WTC11 (cell line): ENCODE measurements at regions not wholly inside any gene's neighbourhood (a gene's known extent, or its start where the extent isn't known, plus 50 kb on each side); places are given as distances from the start of the nearest gene placed in this dataset.

ENCODE experiments used
- ATAC-seq: fragments of 200-7000 bp; cut with Tn5 transposase; 2 replicates; pipeline ENCODE4 v1.10.0; 2021; ENCODE audit warnings: mild to moderate bottlenecking, moderate library complexity
- CTCF ChIA-PET: fragments of 300-600 bp; sonication (Branson Sonifier 250); formaldehyde crosslinking; loops from one replicate; lab custom pipeline; 2021; ENCODE audit warnings: antibody characterized with exemption; lab: Charles Lee
- POLR2A ChIA-PET: fragments of 350-600 bp; sonication (Branson Sonifier 250); formaldehyde crosslinking; loops from one replicate; lab custom pipeline; 2021; ENCODE audit warnings: antibody characterized with exemption; lab: Charles Lee
- DNase-seq: peaks from one replicate; pipeline ENCODE4 v3.0.0; 2021; ENCODE audit warnings: low spot score
- H3K27ac Mint-ChIP-seq: 2 replicates; pipeline ENCODE4 v1.8.0; 2021; ENCODE audit warnings: mixed read lengths
- H3K27me3 Mint-ChIP-seq: 2 replicates; pipeline ENCODE4 v1.8.0; 2021; ENCODE audit warnings: low read depth, mild to moderate bottlenecking, moderate library complexity, mixed read lengths
- H3K36me3 Mint-ChIP-seq: 2 replicates; pipeline ENCODE4 v1.8.0; 2021; ENCODE audit warnings: mixed read lengths
- H3K4me1 Mint-ChIP-seq: 2 replicates; pipeline ENCODE4 v1.8.0; 2022; ENCODE audit warnings: mixed read lengths
- H3K4me3 Mint-ChIP-seq: 2 replicates; pipeline ENCODE4 v1.8.0; 2021; ENCODE audit warnings: mild to moderate bottlenecking, moderate library complexity, mixed read lengths
- H3K9me3 Mint-ChIP-seq: 2 replicates; pipeline ENCODE4 v1.8.0; 2021; ENCODE audit warnings: mixed read lengths
- AFF4 ChIP-seq: sonication (generic); formaldehyde crosslinking; IDR thresholded peaks from 2 replicates; pipeline ENCODE4 v1.8.1; 2023; ENCODE audit warnings: mild to moderate bottlenecking, missing genetic modification reagents, borderline replicate concordance
- AR ChIP-seq: fragments of 250-450 bp; sonication (Bioruptor Pico); IDR thresholded peaks from 2 replicates; pipeline ENCODE4 v1.9.0; 2021; ENCODE audit warnings: mild to moderate bottlenecking
- CREB1 ChIP-seq: sonication (generic); formaldehyde crosslinking; IDR thresholded peaks from 2 replicates; pipeline ENCODE4 v1.8.0; 2023; ENCODE audit warnings: mild to moderate bottlenecking, missing genetic modification reagents
- CREM ChIP-seq: sonication (generic); formaldehyde crosslinking; IDR thresholded peaks from 2 replicates; pipeline ENCODE4 v1.8.1; 2022; ENCODE audit warnings: mild to moderate bottlenecking, missing genetic modification reagents, moderate library complexity
- EMX1 ChIP-seq: fragments of 250-450 bp; sonication (Bioruptor Pico); IDR thresholded peaks from 2 replicates; pipeline ENCODE4 v1.8.0; 2021; ENCODE audit warnings: mild to moderate bottlenecking
- FOXP1 ChIP-seq: sonication (generic); formaldehyde crosslinking; IDR thresholded peaks from 2 replicates; pipeline ENCODE4 v1.8.0; 2022; ENCODE audit warnings: missing genetic modification reagents, mild to moderate bottlenecking, moderate library complexity, borderline replicate concordance
- JUN ChIP-seq: sonication (generic); formaldehyde crosslinking; IDR thresholded peaks from 2 replicates; pipeline ENCODE4 v1.8.0; 2023; ENCODE audit warnings: mild to moderate bottlenecking, missing genetic modification reagents
- KAT7 ChIP-seq: sonication (generic); formaldehyde crosslinking; IDR thresholded peaks from 2 replicates; pipeline ENCODE4 v1.8.1; 2023; ENCODE audit warnings: missing genetic modification reagents, mild to moderate bottlenecking, borderline replicate concordance
- MYBL2 ChIP-seq: sonication (generic); formaldehyde crosslinking; IDR thresholded peaks from 2 replicates; pipeline ENCODE4 v1.8.1; 2023; ENCODE audit warnings: mild to moderate bottlenecking, moderate library complexity, missing genetic modification reagents
- PRRX2 ChIP-seq: fragments of 250-450 bp; sonication (Bioruptor Pico); IDR thresholded peaks from 2 replicates; pipeline ENCODE4 v1.8.0; 2021; ENCODE audit warnings: mild to moderate bottlenecking
- RELA ChIP-seq: sonication (generic); formaldehyde crosslinking; IDR thresholded peaks from 2 replicates; pipeline ENCODE4 v1.8.1; 2022; ENCODE audit warnings: missing genetic modification reagents, mild to moderate bottlenecking, borderline replicate concordance
- SMAD4 ChIP-seq: sonication (generic); formaldehyde crosslinking; IDR thresholded peaks from 2 replicates; pipeline ENCODE4 v1.8.0; 2022; ENCODE audit warnings: mild to moderate bottlenecking, missing genetic modification reagents
- SOX15 ChIP-seq: fragments of 250-450 bp; sonication (Bioruptor Pico); IDR thresholded peaks from 2 replicates; pipeline ENCODE4 v1.9.0; 2021; ENCODE audit warnings: mild to moderate bottlenecking
- TEAD1 ChIP-seq: sonication (generic); formaldehyde crosslinking; IDR thresholded peaks from 2 replicates; pipeline ENCODE4 v1.8.0; 2022; ENCODE audit warnings: mild to moderate bottlenecking, missing genetic modification reagents
- ZBTB21 ChIP-seq: sonication (generic); formaldehyde crosslinking; IDR thresholded peaks from 2 replicates; pipeline ENCODE4 v1.8.1; 2023; ENCODE audit warnings: mild to moderate bottlenecking, missing genetic modification reagents, borderline replicate concordance
- ZNF121 ChIP-seq: sonication (generic); formaldehyde crosslinking; IDR thresholded peaks from 2 replicates; pipeline ENCODE4 v1.8.0; 2023; ENCODE audit warnings: missing genetic modification reagents
- ZNF263 ChIP-seq: sonication (generic); formaldehyde crosslinking; IDR thresholded peaks from 2 replicates; pipeline ENCODE4 v1.8.1; 2022; ENCODE audit warnings: low read depth, mild to moderate bottlenecking, moderate library complexity, missing genetic modification reagents
- ZNF416 ChIP-seq: fragments of 250-450 bp; sonication (Bioruptor Pico); IDR thresholded peaks from 2 replicates; pipeline ENCODE4 v1.9.0; 2021; ENCODE audit warnings: mild to moderate bottlenecking, inconsistent platforms
- ZNF423 ChIP-seq: fragments of 250-450 bp; sonication (Bioruptor Pico); IDR thresholded peaks from 2 replicates; pipeline ENCODE4 v2.1.2; 2022; ENCODE audit warnings: mild to moderate bottlenecking, moderate library complexity
- ZNF425 ChIP-seq: fragments of 250-450 bp; sonication (Bioruptor Pico); conservative IDR thresholded peaks from 2 replicates; pipeline ENCODE4 v1.9.0; 2021; ENCODE audit warnings: mild to moderate bottlenecking
- ZNF532 ChIP-seq: fragments of 250-450 bp; sonication (Bioruptor Pico); IDR thresholded peaks from 2 replicates; pipeline ENCODE4 v1.9.0; 2021; ENCODE audit warnings: mild to moderate bottlenecking, borderline replicate concordance

- Mint-ChIP-seq H3K27ac (no peak overlapping the region), H3K9me3 (no peaks in the 10 kb centered on the region), H3K36me3 (no peaks in the 10 kb centered on the region), H3K4me3 (no peak overlapping the region), H3K27me3 (no peaks in the 10 kb centered on the region), H3K4me1 (peaks cover 5% of the 10 kb centered on the region)
- TF ChIP-seq EMX1 (no peak), AFF4 (CRISPR knock-in tag) (no peak), ZNF263 (CRISPR knock-in tag) (no peak), RELA (no peak), PRRX2 (CRISPR knock-in tag) (no peak), SMAD4 (CRISPR knock-in tag) (no peak), JUN (no peak)
- CTCF ChIA-PET = no interaction called here
- POLR2A ChIA-PET = no interaction called here
- ATAC-seq = no peak
- no peak for DNase-seq
Measured at GRCh38 chr6:92495242-92495641, 924.1 kb downstream of the EPHA7 start.

GRCh38 chr6:92485487-92485886 is 933.9 kb downstream of the EPHA7 start:
- ChIA-PET CTCF (no interaction called here), POLR2A (no interaction called here)
- DNase-seq (no peak), ATAC-seq (no peak)
- H3K4me3 Mint-ChIP-seq = no peak overlapping the region
- H3K9me3 Mint-ChIP-seq = peaks cover 20% of the 10 kb centered on the region
- no peaks in the 10 kb centered on the region for H3K27me3 Mint-ChIP-seq
- H3K36me3 Mint-ChIP-seq = no peaks in the 10 kb centered on the region
- no peaks in the 10 kb centered on the region for H3K4me1 Mint-ChIP-seq
- TF ChIP-seq ZNF416 (CRISPR knock-in tag) = no peak
- no peak for TF ChIP-seq ZNF423
- no peak for TF ChIP-seq ZBTB21 (CRISPR knock-in tag)
- TF ChIP-seq MYBL2 (CRISPR knock-in tag) = no peak
- TF ChIP-seq FOXP1 = no peak
- no peak for TF ChIP-seq TEAD1 (CRISPR knock-in tag)
- TF ChIP-seq SMAD4 (CRISPR knock-in tag) = no peak
- no peak for TF ChIP-seq EMX1
- no peak for TF ChIP-seq SOX15 (CRISPR knock-in tag)
- TF ChIP-seq CREM (CRISPR knock-in tag) = no peak
- TF ChIP-seq CREB1 (CRISPR knock-in tag) = no peak
- no peak for TF ChIP-seq AR (CRISPR knock-in tag)
- no peak overlapping the region for H3K27ac Mint-ChIP-seq

- TF ChIP-seq ZNF532 (CRISPR knock-in tag) (no peak), KAT7 (CRISPR knock-in tag) (no peak), TEAD1 (CRISPR knock-in tag) (no peak), SOX15 (CRISPR knock-in tag) (no peak), ZNF121 (no peak), ZNF423 (no peak), ZNF425 (CRISPR knock-in tag) (no peak)
- Mint-ChIP-seq H3K27ac (no peak overlapping the region), H3K4me3 (no peak overlapping the region), H3K27me3 (no peaks in the 10 kb centered on the region), H3K4me1 (no peaks in the 10 kb centered on the region), H3K36me3 (no peaks in the 10 kb centered on the region), H3K9me3 (peaks cover 20% of the 10 kb centered on the region)
- ATAC-seq (no peak), DNase-seq (no peak)
- CTCF ChIA-PET = no interaction called here
- POLR2A ChIA-PET = no interaction called here
Measured at GRCh38 chr6:92479831-92480230, 939.5 kb downstream of the EPHA7 start.
